Activated T-cell treated with anti-CD3 and anti-CD28 coated beads for 4 hours (primary cell): ENCODE measurements at regions not wholly inside any gene's neighbourhood (a gene's known extent, or its start where the extent isn't known, plus 50 kb on each side); places are given as distances from the start of the nearest gene placed in this dataset.
"Not testable (repeated sequence)": the region's sequence is repeated elsewhere in the genome, so short reads cannot be mapped to it uniquely, and the experiment has no call there.

Experiments
- DNase-seq: peaks from one replicate; pipeline ENCODE4 v3.0.0-alpha.2; 2020

- not testable (repeated sequence) for DNase-seq
Observed at GRCh38 chr4:11643081-11643480, 214.4 kb upstream of the HS3ST1 start.

DNA sequence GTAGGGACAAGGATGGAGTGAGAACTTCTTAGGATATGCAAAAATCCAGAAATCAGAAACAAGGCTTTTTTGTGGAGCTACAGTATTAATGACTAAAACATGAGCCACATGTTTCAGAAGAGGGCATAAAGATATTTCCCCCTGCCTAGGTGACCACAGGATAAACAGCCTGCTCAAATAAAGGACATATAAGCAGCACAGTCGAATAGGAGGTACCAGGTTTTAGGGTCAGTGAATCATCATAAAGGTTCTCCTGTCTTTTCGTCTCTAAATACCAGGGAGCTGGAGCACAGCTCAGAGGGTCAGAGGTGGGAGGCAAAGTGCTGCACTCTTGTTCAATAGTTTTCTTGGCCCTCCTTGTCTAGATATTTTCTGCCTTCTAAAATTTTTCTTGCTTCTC lies 211.9 kb upstream of the HS3ST1 start:
- no peak for DNase-seq

DNA sequence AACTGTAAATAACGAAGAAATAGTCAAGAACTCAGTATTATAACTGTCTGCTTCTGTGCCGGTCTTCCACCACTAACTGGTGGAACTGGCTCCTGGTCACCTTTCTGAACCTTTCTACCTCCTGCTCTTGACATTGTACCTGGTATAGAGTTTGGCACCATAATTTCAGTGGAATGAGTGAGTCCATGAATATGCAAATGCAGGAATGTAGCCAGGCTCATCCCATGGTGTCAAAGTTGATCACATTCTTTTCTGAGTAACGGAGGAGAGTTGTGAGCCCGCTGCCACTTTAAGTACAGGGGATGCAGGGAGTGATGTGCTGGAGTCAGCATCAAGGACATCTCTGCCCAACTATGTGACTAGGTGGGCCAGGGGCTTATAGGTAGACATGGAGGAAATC lies 207.9 kb upstream of the HS3ST1 start:
- DNase-seq, result no peak

GRCh38 chr4:11636031-11636430 lies 207.3 kb upstream of the HS3ST1 start:
- DNase-seq, result no peak

DNA sequence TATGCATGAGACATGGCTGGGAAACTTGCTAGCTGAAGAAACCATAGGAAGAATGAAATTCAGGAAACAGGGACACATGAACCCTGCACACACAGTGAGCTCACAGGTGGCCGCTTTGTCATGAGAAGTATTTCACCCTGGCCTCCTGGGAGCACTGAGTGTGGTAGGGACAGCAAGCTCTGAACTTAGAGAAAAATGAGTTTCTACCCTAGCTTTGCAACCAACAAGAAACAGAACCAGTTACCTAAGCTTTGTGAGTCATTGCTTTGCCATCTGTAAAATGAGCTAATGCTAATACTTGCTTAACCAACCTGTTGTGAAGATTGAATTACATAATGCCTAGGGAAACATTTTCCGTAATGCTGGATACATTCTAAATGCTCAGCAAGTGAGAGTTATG lies 206.6 kb upstream of the HS3ST1 start:
- no peak for DNase-seq

DNA sequence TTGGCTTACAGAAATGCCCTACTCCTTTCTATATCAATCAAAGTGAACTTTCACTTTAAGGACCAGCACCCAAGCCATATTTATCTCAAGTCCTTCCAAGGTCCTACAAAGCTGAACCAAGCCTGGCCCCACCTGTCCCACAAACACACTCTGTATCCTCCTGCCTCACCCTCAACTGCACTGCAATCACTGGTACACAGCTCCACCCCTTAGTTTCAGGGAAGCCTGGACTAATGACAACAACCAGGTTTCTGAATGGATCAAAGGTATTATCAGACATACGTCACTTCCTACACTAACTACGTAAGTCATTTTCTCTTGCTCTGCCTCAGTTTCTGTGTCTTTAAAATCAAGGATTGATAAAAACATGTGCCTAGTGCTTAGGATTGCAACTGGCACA lies 205.6 kb upstream of the HS3ST1 start:
- no peak for DNase-seq

DNA sequence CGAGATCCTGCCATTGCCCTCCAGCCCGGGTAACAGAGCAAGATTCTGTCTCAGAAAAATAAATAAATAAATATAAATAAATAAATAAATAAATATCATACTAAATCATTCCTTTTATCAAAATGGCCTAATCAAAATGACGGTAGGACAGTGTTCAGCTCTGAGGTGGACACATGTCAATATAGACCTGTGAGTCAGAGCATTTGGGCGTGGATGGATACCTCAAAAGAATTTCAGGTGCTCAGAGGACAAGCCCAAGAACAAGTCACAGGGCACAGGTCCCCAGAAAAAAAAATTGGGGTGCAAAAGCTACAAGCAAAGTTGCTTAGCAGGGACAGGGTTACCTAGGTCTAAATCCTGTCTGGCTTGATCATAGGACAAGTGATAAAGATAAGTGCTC lies 204.7 kb upstream of the HS3ST1 start:
- no peak for DNase-seq

DNA sequence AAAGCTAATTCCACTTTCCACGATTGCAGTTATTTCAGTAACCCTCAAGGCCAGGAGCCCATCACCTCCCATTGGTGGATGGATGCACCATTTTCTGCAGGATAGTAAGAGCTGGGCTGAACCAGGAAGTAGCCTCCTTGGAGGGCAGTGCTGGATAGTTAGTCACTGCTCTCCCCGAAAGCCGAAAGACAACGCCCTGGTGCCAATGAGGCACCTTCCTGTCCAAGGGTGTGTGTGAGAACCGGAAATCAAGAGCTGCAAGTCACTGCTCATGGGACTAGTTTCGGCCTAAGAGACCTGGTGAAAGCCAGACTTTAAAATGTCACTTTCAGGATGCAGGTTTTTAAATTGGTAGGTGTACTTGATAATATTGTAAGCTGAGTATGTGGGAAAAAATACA lies 203.8 kb upstream of the HS3ST1 start:
- no peak for DNase-seq

GRCh38 chr4:11632025-11632424 lies 203.3 kb upstream of the HS3ST1 start:
- no peak for DNase-seq

DNA sequence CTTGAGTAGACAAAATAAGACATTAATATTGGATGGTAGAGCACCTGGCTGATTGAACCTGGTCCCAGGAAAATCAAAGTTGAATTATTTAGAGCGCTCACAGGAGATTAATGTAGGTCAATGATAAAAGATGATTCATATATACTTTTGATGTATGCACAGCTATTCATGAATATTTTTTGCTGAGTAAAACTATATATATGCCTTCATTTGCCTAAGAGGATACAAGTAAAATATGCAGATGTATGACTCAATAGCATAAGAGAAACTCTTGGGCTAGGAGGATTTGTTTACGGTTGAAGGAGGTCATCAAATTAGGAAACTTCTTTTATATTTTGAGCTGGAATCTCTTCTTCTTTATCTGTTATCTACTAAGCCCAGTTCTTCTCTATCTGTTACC lies 202.7 kb upstream of the HS3ST1 start:
- no peak for DNase-seq

DNA sequence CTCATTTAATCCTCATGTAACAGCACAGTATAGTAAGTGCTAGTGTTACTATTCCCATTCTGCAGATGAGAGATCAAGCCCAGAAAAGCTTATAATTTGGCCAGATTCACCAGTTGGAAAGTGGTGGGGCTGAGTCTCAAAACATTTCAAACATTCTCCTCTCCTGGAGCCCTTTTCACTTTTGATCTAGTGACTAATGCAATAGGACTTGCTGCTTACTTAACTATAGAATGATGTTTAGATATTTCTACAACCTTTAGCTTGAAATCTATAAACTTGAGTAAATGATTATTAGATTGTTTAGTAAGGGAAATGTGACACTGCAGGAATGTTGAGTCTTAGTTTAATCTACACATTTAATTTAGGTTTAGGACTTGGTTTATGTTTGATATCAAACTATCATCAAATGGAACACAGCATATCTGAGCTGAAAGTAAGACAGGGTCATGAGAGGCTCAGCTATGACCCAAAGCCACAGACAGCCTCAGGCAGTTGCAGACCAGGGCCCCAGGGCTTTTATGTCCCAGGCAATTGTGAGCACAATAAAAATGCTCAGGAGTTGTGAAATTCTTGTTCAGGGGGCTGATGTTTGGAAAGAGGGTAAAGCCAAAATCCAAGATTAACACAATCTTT lies 199.5 kb upstream of the HS3ST1 start:
- DNase-seq, result no peak

- DNase-seq, result no peak
Observed at GRCh38 chr4:11626066-11626465, 197.4 kb upstream of the HS3ST1 start.

DNA sequence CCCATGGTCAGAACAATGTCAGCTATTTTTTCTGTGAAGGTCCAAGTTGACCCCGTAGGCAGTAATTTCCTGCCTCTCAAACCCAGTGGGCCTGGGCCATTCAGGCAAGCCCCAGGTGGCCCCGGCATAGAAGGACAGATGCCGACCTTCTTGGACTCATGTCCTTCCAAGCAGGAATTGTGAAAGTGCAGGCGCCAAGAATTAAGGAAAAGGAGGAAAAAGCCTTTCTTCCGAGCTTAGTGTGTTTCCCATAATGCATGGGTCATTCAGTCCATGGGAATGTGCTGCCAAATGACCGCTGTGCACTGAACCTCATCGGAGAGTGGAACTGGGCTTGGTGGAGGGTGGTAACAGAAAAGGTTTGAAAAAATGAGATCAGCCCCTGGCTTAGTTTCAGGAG lies 196.5 kb upstream of the HS3ST1 start:
- no peak for DNase-seq

DNA sequence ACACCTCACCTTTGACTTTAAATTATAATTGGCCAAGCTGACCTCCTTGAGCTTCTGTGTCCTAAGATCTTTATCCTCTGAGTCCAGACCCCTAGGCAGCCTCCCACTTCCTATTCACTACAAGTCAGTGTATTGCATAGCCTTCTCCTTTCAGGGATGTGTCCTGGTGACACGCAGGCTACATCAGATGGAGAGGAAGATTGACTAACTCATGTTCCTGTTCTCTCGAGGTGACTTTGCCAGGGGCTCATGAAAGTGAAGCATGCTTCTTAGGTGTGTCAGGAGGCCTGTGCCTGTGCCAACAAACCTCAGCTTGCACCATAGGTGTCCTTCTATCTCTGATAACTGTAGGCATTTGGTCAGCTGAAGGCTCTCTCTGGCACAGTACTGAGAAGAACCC lies 195.7 kb upstream of the HS3ST1 start:
- DNase-seq, result no peak

GRCh38 chr4:11623726-11624037 lies 195.0 kb upstream of the HS3ST1 start:
- no peak for DNase-seq

GRCh38 chr4:11622961-11623725 lies 194.4 kb upstream of the HS3ST1 start:
- DNase-seq, result no peak

DNA sequence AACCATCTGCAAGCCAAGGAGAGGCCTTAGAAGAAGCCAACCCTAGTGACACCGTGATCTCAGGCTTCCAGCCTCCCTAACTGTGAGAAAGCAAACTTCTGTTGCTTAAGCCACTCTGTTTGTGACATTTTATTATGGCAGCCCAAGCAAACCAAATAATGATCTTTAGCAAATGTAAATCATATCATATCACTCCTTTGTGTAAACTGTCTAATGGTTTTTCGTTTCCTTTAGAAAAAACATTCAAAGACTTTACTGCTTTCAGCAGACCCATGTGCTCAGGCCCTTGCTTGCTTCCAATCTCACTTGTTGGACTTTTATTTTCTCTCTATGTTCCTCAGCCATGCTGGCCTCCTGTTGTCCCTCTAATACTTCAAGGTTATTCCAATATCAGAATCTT lies 192.2 kb upstream of the HS3ST1 start:
- no peak for DNase-seq

DNA sequence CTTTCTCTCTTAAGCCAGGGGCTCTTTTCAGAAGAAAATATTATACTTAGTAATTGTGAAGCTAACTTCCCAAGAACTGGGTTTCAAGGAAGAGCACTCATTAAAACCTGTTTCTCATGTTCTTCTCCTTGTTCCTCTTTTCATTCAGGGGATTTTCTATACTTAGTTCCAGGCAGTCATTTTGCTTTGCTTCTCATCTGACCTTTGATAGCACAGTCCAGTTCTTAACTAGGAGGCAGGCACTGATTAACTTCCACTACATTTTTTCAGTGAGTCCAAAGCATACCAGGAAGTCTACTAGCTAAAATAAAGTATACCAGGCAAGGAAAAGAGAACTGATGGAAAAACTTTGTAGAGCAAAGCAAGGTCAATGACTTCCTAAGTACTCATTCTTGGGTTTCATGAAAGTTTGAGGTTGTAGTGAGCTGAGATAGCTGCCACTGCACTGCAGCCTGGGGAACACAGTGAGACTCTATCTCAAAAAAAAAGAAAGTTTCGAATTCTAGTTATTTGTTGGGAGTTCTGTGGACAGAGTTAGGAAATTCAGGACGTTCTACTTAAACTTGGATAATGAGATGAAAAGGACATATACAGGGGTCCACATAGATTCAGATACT lies 190.1 kb upstream of the HS3ST1 start:
- no peak for DNase-seq

DNA sequence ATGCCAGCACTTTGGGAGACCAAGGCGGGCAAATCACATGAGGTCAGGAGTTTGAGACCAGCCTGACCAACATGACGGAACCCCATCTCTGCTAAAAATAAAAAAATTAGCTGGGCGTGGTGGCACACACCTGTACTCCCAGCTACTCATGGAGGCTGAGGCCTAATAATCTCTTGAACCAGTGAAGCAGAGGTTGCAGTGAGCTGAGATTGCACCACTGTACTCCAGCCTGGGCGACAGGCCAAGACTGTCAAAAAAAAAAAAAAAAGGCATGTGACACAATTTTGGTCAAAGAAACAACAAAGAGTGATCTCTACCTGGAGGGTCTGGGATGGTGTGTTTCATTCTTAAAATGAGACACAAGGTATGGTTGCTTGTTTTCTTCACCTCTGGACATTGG lies 188.2 kb upstream of the HS3ST1 start:
- no peak for DNase-seq

- no peak for DNase-seq
Observed at GRCh38 chr4:11615601-11616000, 186.9 kb upstream of the HS3ST1 start.

DNA sequence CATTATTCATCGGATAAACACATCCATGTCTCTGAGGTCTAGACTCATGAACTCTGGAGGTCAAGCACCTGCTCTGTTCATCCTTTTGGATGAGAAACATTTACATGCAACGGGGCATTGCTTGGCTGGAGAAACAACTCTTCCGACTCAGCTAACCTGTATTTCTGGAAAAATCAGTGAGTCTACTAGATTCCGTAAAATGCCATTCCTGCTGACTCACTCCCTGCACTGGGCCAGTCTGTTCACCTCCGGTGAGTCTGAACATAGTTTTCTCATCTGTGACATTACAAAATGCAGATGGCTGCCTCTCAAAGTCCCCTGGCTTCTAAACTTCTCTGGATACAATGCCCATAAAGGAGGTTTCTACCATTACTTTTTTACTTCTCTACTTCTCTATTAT lies 185.7 kb upstream of the HS3ST1 start:
- no peak for DNase-seq

DNA sequence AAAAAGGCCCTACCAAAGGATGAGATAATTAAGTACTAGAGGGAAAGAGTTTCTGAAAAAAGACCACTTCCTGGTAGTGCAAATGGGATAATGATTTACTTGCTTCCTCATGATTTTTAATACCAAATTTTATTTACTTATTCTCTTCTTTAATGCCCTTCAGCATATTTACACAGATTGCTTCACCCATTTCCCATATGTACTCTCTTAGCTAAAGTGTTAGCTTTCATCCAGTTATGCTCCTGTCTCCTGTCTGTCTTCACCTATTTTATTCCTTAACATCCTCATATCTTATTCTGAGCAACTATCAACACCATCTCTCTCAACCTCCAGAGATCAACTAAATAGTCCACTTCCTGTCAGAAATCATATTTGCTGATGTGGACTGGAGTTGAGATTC lies 183.2 kb upstream of the HS3ST1 start:
- DNase-seq, result no peak

GRCh38 chr4:11609751-11610150 lies 181.1 kb upstream of the HS3ST1 start:
- no peak for DNase-seq

- no peak for DNase-seq
Observed at GRCh38 chr4:11608992-11609391, 180.3 kb upstream of the HS3ST1 start.

GRCh38 chr4:11606078-11606477 lies 177.4 kb upstream of the HS3ST1 start:
- DNase-seq, result no peak
